ENCODE measurements at regions not wholly inside any gene's neighbourhood (a gene's known extent, or its start where the extent isn't known, plus 50 kb on each side); places are given as distances from the start of the nearest gene placed in this dataset.

GRCh38 chr16:85527767-85528297, 85.3 kb upstream of the GSE1 start (continued):
- no peak for TF ChIP-seq FOSL2 (IDR thresholded peaks at IDR 0.05; ENCODE audit: borderline replicate concordance, low read depth)

DNA sequence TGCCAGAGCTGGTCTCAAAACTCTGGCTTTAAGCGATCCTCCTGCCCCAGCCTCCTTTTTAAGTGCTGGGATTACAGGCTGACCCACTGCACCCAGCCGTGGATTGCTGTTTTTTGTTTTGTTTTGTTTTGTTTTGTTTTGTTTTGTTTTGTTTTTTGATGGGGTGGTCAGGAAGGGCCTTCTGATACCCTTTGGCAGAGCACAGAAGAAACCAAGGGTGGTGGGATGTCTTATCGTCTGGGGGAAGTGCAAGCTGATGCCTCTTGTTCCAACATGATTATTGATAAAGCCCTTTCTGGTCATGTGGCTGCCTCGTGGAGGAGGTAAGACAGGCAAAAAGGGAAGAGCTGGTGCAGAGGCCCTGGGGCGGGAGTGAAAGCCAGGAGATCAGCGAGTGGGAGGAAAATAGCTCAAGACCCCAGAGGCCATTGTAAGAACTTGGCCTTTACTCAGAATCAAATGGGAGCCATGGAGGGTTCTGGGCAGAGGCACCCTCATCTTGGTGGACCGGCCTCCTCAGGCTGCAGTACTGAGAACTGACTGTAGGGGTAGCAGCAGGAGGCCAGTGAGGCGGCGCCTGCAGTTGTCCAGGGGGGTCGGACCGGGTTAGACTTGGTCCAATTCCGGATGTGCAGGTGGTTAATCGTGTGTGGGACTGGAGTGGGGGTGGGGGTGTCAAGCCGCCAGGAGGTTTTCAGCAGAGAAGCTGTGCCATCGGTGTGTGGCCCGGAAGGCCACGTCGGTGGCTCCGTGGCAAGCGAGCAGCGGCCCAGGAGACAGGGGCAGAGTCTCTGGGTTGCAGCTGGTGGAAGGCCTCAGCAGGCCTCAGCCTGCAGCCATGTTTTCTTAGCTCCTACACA, 84.4 kb upstream of the GSE1 start:
- H3K4me2 ChIP-seq: no peak overlapping the region
- no peak overlapping the region for H3K4me3 ChIP-seq (ENCODE audit: low read depth in 2 of 2, low read length in 1 of 2)
- H3K4me1 ChIP-seq (ENCODE audit: control insufficient read depth in 1 of 2, insufficient read depth in 2 of 2, low read depth in 1 of 2, low read length in 1 of 2): peaks cover 0 to 44% of the 10 kb centered on the region in 2 experiments; a peak in 2 of 4 replicates
- H3K36me3 ChIP-seq (replicated peaks in 1 of 2; ENCODE audit: control insufficient read depth in 1 of 2, insufficient read depth in 2 of 2, low read length in 1 of 2): no peaks in the 10 kb centered on the region
- no peaks in the 10 kb centered on the region for H3K9me3 ChIP-seq
- WGBS (ENCODE audit: low lambda C conversion rate): 90% methylated on average over 21 of the region's 21 CpGs
- H3K27me3 ChIP-seq (ENCODE audit: insufficient read depth): no peaks in the 10 kb centered on the region
- no peaks in the 10 kb centered on the region for H4K20me1 ChIP-seq (ENCODE audit: insufficient read depth)
- H3K79me2 ChIP-seq (ENCODE audit: insufficient read depth): no peaks in the 10 kb centered on the region
- peak; percentile 70 for DNase-seq
- H2AFZ ChIP-seq (ENCODE audit: low read depth): no peak overlapping the region
- ChIA-PET CTCF (interaction anchor here (0.9 to 5.7 kb wide), 23 partner anchors 9 to 253 kb away, joined by 3 to 48 read pairs (median 4); no protein-coding TSS in a partner anchor), POLR2A (no interaction called here)
- H3K9me2 ChIP-seq: no peaks in the 10 kb centered on the region
- H3K27ac ChIP-seq (ENCODE audit: low read depth in 2 of 2, low read length in 1 of 2): no peak overlapping the region; a peak in 1 of 4 replicates
- no peak for TF ChIP-seq FOXJ3 (CRISPR knock-in tag; IDR thresholded peaks at IDR 0.05)
- no peak for TF ChIP-seq POLR2AphosphoS5 (IDR thresholded peaks at IDR 0.05; ENCODE audit: low read depth, low read length)
- no peak for TF ChIP-seq MAX (IDR thresholded peaks at IDR 0.05; ENCODE audit: low read depth)
- TF ChIP-seq CTCF (IDR thresholded peaks at IDR 0.05): peak; percentile 50
- H3K9ac ChIP-seq: no peak overlapping the region
- H3F3A ChIP-seq (replicated peaks; ENCODE audit: insufficient read depth): no peaks in the 10 kb centered on the region

DNA sequence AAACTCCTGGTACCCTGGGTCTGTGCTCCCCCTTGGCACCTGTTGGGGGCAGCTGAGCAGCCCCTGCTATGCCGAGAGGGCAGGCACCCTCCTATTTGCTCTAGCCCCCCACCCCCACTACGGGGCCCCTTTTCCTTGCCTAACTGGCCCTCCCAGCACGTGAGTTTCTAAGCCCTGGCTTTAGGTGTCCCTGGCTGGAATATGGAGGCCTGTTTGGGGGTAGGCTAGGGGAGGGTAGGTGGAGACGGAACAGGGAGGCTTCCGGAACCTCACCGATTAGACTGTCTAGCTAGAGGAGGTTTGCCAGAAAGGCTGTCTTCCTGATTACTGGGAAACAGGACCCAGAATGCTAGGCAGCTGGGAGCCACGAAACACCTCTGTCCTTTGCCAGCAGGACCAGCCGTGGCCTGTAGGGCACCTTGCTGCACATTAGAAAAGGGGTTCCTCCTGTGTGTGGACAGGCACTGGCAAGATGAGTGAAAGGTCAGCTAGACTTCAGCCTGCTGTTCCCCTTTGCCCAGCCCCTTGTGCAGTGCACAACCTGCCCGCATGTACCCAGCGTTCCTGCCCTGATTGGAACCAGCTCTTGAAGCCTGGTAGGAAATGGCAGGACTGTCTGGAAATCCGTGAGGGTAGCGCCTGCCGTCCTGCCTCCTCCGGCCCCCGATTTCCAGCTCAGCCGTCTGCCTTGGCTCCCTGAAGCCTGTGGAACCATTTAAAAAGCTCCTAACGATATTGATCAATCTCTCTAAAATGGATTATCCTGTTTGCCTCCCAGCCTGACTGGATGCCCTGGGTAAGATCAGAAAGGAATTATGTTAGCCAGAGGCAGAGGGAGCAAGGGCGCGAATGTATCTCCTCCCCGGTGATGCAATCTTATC, 83.4 kb upstream of the GSE1 start:
- Histone ChIP-seq H3K4me3 (ENCODE audit: low read depth in 2 of 2, low read length in 1 of 2) (no peak overlapping the region), H4K20me1 (ENCODE audit: insufficient read depth) (no peaks in the 10 kb centered on the region), H2AFZ (ENCODE audit: low read depth) (no peak overlapping the region), H3K27me3 (ENCODE audit: insufficient read depth) (no peaks in the 10 kb centered on the region), H3K9ac (no peak overlapping the region), H3K9me2 (no peaks in the 10 kb centered on the region), H3K4me1 (ENCODE audit: control insufficient read depth in 1 of 2, insufficient read depth in 2 of 2, low read depth in 1 of 2, low read length in 1 of 2) (peaks cover 0 to 36% of the 10 kb centered on the region in 2 experiments; a peak in 2 of 4 replicates), H3K79me2 (ENCODE audit: insufficient read depth) (no peaks in the 10 kb centered on the region), H3K9me3 (no peaks in the 10 kb centered on the region), H3F3A (replicated peaks; ENCODE audit: insufficient read depth) (no peaks in the 10 kb centered on the region), H3K36me3 (replicated peaks in 1 of 2; ENCODE audit: control insufficient read depth in 1 of 2, insufficient read depth in 2 of 2, low read length in 1 of 2) (no peaks in the 10 kb centered on the region), H3K4me2 (no peak overlapping the region), H3K27ac (ENCODE audit: low read depth in 2 of 2, low read length in 1 of 2) (peak overlapping the region in 1 of 2 experiments; percentile 17; a peak in 1 of 4 replicates)
- POLR2A ChIA-PET: no interaction called here
- CTCF ChIA-PET: interaction anchor here (0.7 to 5.7 kb wide), 22 partner anchors 8 to 254 kb away, joined by 3 to 48 read pairs (median 4); no protein-coding TSS in a partner anchor
- WGBS (ENCODE audit: low lambda C conversion rate): 86% methylated on average over 11 of the region's 20 CpGs
- peak; percentile 73 for DNase-seq
- TF ChIP-seq, protein P1, sequence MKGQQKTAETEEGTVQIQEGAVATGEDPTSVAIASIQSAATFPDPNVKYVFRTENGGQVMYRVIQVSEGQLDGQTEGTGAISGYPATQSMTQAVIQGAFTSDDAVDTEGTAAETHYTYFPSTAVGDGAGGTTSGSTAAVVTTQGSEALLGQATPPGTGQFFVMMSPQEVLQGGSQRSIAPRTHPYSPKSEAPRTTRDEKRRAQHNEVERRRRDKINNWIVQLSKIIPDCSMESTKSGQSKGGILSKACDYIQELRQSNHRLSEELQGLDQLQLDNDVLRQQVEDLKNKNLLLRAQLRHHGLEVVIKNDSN (IDR thresholded peaks at IDR 0.05; ENCODE audit: borderline replicate concordance, low read depth): no peak
- TF ChIP-seq, protein P2, sequence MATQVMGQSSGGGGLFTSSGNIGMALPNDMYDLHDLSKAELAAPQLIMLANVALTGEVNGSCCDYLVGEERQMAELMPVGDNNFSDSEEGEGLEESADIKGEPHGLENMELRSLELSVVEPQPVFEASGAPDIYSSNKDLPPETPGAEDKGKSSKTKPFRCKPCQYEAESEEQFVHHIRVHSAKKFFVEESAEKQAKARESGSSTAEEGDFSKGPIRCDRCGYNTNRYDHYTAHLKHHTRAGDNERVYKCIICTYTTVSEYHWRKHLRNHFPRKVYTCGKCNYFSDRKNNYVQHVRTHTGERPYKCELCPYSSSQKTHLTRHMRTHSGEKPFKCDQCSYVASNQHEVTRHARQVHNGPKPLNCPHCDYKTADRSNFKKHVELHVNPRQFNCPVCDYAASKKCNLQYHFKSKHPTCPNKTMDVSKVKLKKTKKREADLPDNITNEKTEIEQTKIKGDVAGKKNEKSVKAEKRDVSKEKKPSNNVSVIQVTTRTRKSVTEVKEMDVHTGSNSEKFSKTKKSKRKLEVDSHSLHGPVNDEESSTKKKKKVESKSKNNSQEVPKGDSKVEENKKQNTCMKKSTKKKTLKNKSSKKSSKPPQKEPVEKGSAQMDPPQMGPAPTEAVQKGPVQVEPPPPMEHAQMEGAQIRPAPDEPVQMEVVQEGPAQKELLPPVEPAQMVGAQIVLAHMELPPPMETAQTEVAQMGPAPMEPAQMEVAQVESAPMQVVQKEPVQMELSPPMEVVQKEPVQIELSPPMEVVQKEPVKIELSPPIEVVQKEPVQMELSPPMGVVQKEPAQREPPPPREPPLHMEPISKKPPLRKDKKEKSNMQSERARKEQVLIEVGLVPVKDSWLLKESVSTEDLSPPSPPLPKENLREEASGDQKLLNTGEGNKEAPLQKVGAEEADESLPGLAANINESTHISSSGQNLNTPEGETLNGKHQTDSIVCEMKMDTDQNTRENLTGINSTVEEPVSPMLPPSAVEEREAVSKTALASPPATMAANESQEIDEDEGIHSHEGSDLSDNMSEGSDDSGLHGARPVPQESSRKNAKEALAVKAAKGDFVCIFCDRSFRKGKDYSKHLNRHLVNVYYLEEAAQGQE (IDR thresholded peaks at IDR 0.05; ENCODE audit: low read depth, low read length): no peak
- no peak for TF ChIP-seq CHD2 (IDR thresholded peaks at IDR 0.05; ENCODE audit: low read length, partially characterized antibody)
- no peak for TF ChIP-seq JUND (IDR thresholded peaks at IDR 0.05)
- TF ChIP-seq MEF2A (IDR thresholded peaks at IDR 0.05; ENCODE audit: borderline replicate concordance, low read depth): no peak
- no peak for TF ChIP-seq RFX5 (IDR thresholded peaks at IDR 0.05; ENCODE audit: low read length)
- no peak for TF ChIP-seq PBX3 (IDR thresholded peaks at IDR 0.05)
- peak; percentile 35; the same call in 1 of the 2 replicates for TF ChIP-seq GATA2 (CRISPR knock-in tag; IDR thresholded peaks at IDR 0.05)
